ENCODE measurements at regions not wholly inside any gene's neighbourhood (a gene's known extent, or its start where the extent isn't known, plus 50 kb on each side); places are given as distances from the start of the nearest gene placed in this dataset.
"Not testable (repeated sequence)": the region's sequence is repeated elsewhere in the genome, so short reads cannot be mapped to it uniquely, and the experiment has no call there.

- DNase-seq (ENCODE audit: low spot score) (no peak), FAIRE-seq (no peak)
These were observed 748.8 kb downstream of the NR4A2 start for GRCh38 chr2:155583674-155584195.

GRCh38 chr2:155574941-155575340 is 757.6 kb downstream of the NR4A2 start:
- DNase-seq (ENCODE audit: low spot score) (no peak), FAIRE-seq (no peak)

- DNase-seq (ENCODE audit: low spot score) (no peak), FAIRE-seq (no peak)
These were observed 785.0 kb downstream of the NR4A2 start for GRCh38 chr2:155547571-155547970.

- FAIRE-seq (no peak), DNase-seq (ENCODE audit: low spot score) (no peak)
These were observed 785.6 kb downstream of the NR4A2 start for GRCh38 chr2:155546721-155547555.

DNA sequence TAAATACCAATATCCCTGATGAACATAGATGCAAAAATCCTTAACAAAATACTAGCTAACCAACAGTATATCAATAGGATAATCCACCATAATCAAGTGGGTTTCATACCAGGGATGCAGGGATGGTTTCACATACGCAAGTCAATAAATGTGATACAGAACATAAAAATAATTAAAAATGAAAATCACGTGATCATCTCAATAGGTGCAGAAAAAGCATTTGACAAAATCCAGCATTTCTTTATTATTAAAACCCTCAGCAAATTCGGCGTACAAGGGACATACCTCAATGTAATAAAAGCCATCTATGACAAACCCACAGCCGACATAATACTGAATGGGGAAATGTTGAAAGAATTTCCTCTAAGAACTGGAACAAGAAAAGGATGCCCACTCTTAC is 793.5 kb downstream of the NR4A2 start:
- FAIRE-seq; DNase-seq (ENCODE audit: low spot score): not testable (repeated sequence)

DNA sequence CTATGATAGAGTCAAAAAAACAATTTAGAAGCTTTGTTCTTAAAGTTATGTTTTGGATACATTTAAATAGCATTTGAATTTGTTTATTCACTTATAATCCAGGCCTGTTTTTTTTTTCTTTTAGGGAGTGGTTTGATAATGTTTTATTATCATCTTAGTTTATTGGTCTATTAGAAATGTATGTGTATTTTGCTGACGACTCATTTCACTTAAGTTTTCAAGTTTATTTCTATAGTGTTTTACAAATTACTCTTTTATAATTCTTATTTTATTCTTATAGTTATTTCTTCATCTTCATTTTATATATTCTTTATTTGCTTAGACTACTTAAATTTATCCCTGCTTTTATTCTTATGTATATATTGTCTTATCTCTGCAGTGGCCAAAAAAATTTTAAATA is 804.5 kb downstream of the NR4A2 start:
- no peak for DNase-seq (ENCODE audit: low spot score)
- FAIRE-seq, result no peak

- FAIRE-seq (no peak), DNase-seq (ENCODE audit: low spot score) (no peak)
These were observed 807.3 kb downstream of the NR4A2 start for GRCh38 chr2:155525199-155525598.

- DNase-seq (ENCODE audit: low spot score) (no peak), FAIRE-seq (no peak)
These were observed 812.9 kb downstream of the NR4A2 start for GRCh38 chr2:155519529-155520130.

- no peak for DNase-seq (ENCODE audit: low spot score)
- no peak for FAIRE-seq
These were observed 814.4 kb downstream of the NR4A2 start for GRCh38 chr2:155518094-155518493.

DNA sequence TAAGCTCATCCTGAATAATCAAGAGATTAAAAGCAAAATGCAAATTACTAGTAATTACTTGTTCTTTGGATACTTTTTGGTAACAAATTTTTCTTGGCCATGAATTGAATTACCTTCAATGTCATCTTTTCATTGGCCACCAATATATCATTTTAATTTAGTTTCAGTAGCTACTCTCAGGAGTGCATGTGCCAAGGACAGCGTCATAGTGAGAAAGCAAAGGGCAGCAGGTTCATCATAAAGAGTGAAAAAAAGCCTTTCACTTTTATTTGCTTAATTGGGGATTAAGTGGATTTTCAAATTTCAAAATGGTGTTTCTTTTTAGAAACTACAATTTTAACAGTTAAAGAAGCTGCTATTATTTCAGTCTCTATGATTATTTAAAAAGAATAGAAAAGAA is 815.2 kb downstream of the NR4A2 start:
- DNase-seq (ENCODE audit: low spot score), result no peak
- FAIRE-seq, result no peak

GRCh38 chr2:155513248-155513647 is 814.8 kb downstream of the KCNJ3 start:
- FAIRE-seq (no peak), DNase-seq (ENCODE audit: low spot score) (no peak)

- FAIRE-seq, result no peak
- no peak for DNase-seq (ENCODE audit: low spot score)
These were observed 804.3 kb downstream of the KCNJ3 start for GRCh38 chr2:155502766-155503165.

GRCh38 chr2:155498106-155498505 is 799.6 kb downstream of the KCNJ3 start:
- DNase-seq (ENCODE audit: low spot score), result no peak
- no peak for FAIRE-seq

- FAIRE-seq (no peak), DNase-seq (ENCODE audit: low spot score) (no peak)
These were observed 796.2 kb downstream of the KCNJ3 start for GRCh38 chr2:155494744-155495143.

GRCh38 chr2:155485141-155485842 is 786.8 kb downstream of the KCNJ3 start:
- DNase-seq (ENCODE audit: low spot score) (no peak), FAIRE-seq (no peak)

DNA sequence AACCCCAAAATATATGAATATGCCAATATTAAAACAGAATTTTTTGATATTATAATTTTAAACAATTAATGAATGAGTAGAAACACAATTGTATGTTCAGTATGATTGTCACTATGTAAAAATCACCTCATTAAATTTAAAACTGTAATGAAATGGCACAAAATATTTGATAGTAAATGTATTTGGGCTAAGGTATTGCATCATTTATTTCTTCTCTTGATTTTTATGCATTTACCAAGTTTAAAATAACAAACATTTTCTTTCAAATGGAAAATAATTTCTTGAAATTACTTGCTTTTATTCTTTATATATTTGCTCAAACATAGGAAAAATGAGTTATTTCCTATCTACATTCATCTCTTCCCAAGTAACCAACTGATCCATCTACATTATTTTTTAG is 782.6 kb downstream of the KCNJ3 start:
- no peak for FAIRE-seq

DNA sequence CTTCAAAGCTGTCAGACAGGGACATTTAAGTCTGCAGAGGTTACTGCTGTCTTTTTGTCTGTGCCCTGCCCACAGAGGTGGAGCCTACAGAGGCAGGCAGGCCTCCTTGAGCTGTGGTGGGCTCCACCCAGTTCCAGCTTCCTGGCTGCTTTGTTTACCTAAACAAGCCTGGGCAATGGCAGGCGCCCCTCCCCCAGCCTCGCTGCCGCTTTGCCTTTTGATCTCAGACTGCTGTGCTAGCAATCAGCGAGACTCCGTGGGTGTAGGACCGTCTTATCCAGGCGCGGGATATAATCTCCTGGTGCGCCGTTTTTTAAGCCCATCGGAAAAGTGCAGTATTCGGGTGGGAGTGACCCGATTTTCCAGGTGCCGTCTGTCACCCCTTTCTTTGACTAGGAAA is 773.5 kb downstream of the KCNJ3 start:
- DNase-seq (ENCODE audit: low spot score); FAIRE-seq: not testable (repeated sequence)

More for the DNA sequence above, 782.6 kb downstream of the KCNJ3 start:
- no peak for DNase-seq (ENCODE audit: low spot score)

DNA sequence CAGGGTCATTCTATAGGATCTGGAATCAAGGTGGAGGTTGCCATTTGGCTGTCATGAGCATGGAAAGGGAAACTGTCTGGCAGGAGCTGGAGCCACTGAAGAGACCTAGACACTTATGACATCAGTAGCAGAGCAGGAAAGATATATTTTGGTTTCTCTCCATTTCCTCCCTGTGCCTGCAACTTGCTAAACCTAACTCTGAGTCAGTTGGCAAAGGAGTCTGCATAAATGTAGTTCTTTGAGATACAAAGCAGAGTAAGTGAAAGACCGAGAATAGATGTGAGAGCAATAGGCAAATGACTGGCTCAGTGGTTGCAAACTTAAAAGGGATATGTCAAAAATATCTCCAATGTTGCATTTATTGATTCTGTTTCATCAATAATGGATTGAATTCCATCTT is 757.7 kb downstream of the KCNJ3 start:
- FAIRE-seq (no peak), DNase-seq (ENCODE audit: low spot score) (no peak)

GRCh38 chr2:155442755-155443372 is 744.4 kb downstream of the KCNJ3 start:
- DNase-seq (ENCODE audit: low spot score) (peak; percentile 6), FAIRE-seq (no peak)

DNA sequence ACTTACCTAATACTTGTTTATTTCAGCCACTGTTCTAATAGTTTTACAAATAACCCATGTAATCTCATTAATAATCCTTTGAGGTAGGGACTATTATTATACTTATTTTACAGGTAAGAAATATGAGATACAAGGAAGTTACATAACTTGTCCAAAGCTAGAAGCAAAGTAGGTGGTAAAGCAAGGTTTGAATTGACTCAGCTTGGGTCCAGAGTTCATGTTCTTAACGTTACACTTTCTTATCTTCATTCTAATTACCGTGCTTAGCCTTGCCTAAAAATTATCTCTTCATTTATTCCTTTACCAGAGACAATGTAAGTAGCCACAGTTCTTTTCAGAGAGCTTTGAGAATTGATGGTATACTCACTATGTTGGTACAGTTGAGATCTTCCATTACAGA is 743.6 kb downstream of the KCNJ3 start:
- DNase-seq (ENCODE audit: low spot score), result no peak
- FAIRE-seq, result no peak

DNA sequence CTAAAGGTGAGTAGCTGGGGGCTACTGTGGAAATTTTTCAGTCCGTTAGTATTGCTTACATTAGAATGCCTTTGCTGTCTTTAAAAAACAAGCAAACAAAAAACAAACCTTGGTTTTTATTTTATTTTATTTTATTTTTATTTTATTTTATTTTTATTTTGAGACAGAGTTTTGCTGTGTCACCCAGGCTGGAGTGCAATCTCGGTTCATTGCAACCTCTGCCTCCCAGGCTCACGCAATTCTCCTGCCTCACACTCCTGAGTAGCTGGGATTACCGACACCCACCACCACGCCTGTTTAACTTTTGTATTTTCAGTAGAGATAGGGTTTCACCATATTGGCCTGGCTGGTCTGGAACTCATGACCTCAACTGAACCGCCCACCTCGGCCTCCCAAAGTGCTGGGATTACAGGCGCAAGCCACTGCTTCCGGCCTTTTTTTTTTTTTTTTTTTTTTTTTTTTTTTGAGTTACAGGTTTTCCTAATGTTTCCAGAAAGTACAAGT is 732.6 kb downstream of the KCNJ3 start:
- FAIRE-seq (no peak), DNase-seq (ENCODE audit: low spot score) (no peak)

Data from urothelium cell line (cell line).